Fibroblast of lung (primary cell): ENCODE measurements at regions not wholly inside any gene's neighbourhood (a gene's known extent, or its start where the extent isn't known, plus 50 kb on each side); places are given as distances from the start of the nearest gene placed in this dataset.

ENCODE experiments used
- DNase-seq, 2 donors: peaks; one replicate each; pipeline versions ENCODE4 v3.0.0 to v3.0.0-alpha.2; 2010; ENCODE audit warnings: low read depth in 2 of 2
- H2AFZ ChIP-seq: 2 replicates; pipeline ENCODE4 v1.5.1; 2012; ENCODE audit warnings: low read length, control low read depth, inconsistent platforms
- H3K27ac ChIP-seq: 2 replicates; pipeline ENCODE4 v1.5.1; 2011; ENCODE audit warnings: low read length, control low read depth; ENCODE audit not compliant: insufficient read depth
- H3K27me3 ChIP-seq: 2 replicates; pipeline ENCODE4 v1.5.1; 2011; ENCODE audit warnings: mild to moderate bottlenecking, low read length; ENCODE audit not compliant: control insufficient read depth, insufficient read depth
- H3K36me3 ChIP-seq: 2 replicates; pipeline ENCODE4 v1.5.1; 2011; ENCODE audit warnings: low read length; ENCODE audit not compliant: control insufficient read depth, insufficient read depth
- H3K4me1 ChIP-seq: 2 replicates; pipeline ENCODE4 v1.5.1; 2011; ENCODE audit warnings: low read length; ENCODE audit not compliant: control insufficient read depth, insufficient read depth; ENCODE audit errors: extremely low read depth
- H3K4me2 ChIP-seq: 2 replicates; pipeline ENCODE4 v1.5.1; 2011; ENCODE audit warnings: low read length, control low read depth; ENCODE audit not compliant: insufficient read depth; ENCODE audit errors: extremely low read depth
- H3K4me3 ChIP-seq, 4 experiments: fragments of 200-600 bp in 1 of 4; sonication (generic) in 1 of 4; replicated peaks in 1 of 4; 2 replicates each; pipeline ENCODE4 v1.5.1; 2011 to 2016; ENCODE audit warnings: low read length in 4 of 4, low read depth in 3 of 4, mild to moderate bottlenecking in 3 of 4, control low read depth in 2 of 4, inconsistent platforms in 1 of 4, mixed read lengths in 1 of 4; ENCODE audit not compliant: insufficient read depth in 1 of 4; ENCODE audit errors: control extremely low read depth in 1 of 4
- H3K79me2 ChIP-seq: 2 replicates; pipeline ENCODE4 v1.5.1; 2012; ENCODE audit warnings: mild to moderate bottlenecking, low read length, inconsistent platforms; ENCODE audit not compliant: control insufficient read depth, insufficient read depth
- H3K9ac ChIP-seq: 2 replicates; pipeline ENCODE4 v1.5.1; 2011; ENCODE audit warnings: mild to moderate bottlenecking, low read length, control low read depth; ENCODE audit not compliant: insufficient read depth
- H3K9me3 ChIP-seq: 2 replicates; pipeline ENCODE4 v1.5.1; 2012; ENCODE audit warnings: low read depth, low read length; ENCODE audit not compliant: control insufficient read depth, insufficient read depth
- H4K20me1 ChIP-seq: 2 replicates; pipeline ENCODE4 v1.5.1; 2011; ENCODE audit warnings: low read length; ENCODE audit not compliant: control insufficient read depth, insufficient read depth; ENCODE audit errors: extremely low read depth
- EZH2 ChIP-seq: IDR thresholded peaks from 2 replicates; pipeline ENCODE4 v1.5.1; 2012; ENCODE audit warnings: low read length, control low read depth, mild to moderate bottlenecking; ENCODE audit errors: missing control alignments
- TF ChIP-seq, protein P1 (sequence below), 2 donors: IDR thresholded peaks in 1 of 2; conservative IDR thresholded peaks in 1 of 2; 1 replicate in 1 of 2; 2 replicates in 1 of 2; pipeline ENCODE4 v1.5.1; 2011 to 2012; ENCODE audit warnings: low read length in 2 of 2, control low read depth in 1 of 2, inconsistent platforms in 1 of 2, low read depth in 1 of 2, mild to moderate bottlenecking in 1 of 2

DNA sequence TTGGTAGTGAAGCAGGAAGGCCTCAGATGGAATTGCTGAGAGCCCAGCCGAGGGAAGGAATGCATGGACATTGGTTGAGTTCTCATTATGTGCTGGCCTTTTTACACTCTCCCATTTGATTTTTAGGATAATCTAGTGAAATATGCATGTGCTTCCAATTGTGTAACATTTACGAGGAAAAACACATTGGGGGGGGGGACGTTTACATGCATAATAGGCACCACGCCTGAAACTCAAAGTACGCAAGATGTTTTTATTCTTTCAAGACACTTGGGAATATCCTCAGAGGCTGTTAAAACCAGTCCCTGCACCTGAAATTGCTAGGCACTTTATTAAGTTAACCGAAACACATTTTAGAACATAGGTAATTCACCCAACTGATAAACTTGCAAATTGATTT is 118.5 kb upstream of the CDH4 start:
- TF ChIP-seq, protein P1, sequence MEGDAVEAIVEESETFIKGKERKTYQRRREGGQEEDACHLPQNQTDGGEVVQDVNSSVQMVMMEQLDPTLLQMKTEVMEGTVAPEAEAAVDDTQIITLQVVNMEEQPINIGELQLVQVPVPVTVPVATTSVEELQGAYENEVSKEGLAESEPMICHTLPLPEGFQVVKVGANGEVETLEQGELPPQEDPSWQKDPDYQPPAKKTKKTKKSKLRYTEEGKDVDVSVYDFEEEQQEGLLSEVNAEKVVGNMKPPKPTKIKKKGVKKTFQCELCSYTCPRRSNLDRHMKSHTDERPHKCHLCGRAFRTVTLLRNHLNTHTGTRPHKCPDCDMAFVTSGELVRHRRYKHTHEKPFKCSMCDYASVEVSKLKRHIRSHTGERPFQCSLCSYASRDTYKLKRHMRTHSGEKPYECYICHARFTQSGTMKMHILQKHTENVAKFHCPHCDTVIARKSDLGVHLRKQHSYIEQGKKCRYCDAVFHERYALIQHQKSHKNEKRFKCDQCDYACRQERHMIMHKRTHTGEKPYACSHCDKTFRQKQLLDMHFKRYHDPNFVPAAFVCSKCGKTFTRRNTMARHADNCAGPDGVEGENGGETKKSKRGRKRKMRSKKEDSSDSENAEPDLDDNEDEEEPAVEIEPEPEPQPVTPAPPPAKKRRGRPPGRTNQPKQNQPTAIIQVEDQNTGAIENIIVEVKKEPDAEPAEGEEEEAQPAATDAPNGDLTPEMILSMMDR (conservative IDR thresholded peaks at IDR 0.05 in 1 of 2, IDR thresholded peaks at IDR 0.05 in 1 of 2; ENCODE audit: low read depth in 1 of 2, low read length in 2 of 2), result no peak
- no peak for TF ChIP-seq EZH2
- Histone ChIP-seq H3K4me3 (no peak overlapping the region), H2AFZ (no peak overlapping the region), H3K4me1 (no peaks in the 10 kb centered on the region), H3K79me2 (no peaks in the 10 kb centered on the region), H3K9ac (no peak overlapping the region), H4K20me1 (no peaks in the 10 kb centered on the region), H3K9me3 (no peaks in the 10 kb centered on the region), H3K27me3 (peaks cover 5% of the 10 kb centered on the region), H3K4me2 (no peak overlapping the region), H3K27ac (no peak overlapping the region), H3K36me3 (no peaks in the 10 kb centered on the region)
- DNase-seq, result no peak

DNA sequence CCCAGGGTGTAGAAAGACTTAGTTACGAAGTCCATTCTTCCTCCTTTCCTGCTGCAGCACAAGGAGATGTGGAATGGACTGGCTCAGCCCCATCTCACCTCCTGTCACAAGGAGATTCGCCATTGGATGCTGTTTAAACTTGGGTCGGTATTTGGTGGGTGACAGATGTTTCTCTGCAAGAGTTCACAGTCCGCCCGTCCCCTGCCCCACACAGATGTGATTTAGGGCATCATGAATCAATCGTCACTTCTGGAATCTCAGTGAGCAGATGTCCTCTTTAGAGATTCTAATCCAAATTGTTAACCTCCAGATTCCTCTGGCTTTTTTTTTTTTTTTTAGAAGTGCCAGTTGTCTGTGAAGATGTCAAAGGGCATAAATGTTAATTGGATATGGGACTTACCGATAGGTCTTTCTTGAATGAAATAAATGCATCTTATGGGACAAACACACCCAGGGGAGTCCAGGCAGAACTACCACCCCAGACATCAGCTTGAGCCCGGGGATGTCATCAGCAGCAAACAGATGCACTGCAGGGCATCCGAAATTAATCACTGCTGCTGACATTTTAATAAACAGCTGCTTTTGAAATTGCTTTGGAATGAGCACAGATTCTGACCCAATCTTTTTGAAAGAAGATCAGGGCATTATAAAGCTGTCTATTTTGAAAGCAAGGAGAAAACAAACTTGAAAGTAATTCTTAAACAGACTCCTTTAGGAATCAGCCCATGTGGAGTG is 117.6 kb upstream of the CDH4 start:
- Histone ChIP-seq H3K36me3 (no peaks in the 10 kb centered on the region), H3K4me1 (no peaks in the 10 kb centered on the region), H4K20me1 (no peaks in the 10 kb centered on the region), H3K9me3 (no peaks in the 10 kb centered on the region), H2AFZ (no peak overlapping the region), H3K4me3 (no peak overlapping the region), H3K27me3 (peaks cover 6% of the 10 kb centered on the region), H3K27ac (no peak overlapping the region), H3K9ac (no peak overlapping the region), H3K79me2 (no peaks in the 10 kb centered on the region), H3K4me2 (no peak overlapping the region)
- no peak for TF ChIP-seq EZH2
- TF ChIP-seq, protein P1 (conservative IDR thresholded peaks at IDR 0.05 in 1 of 2, IDR thresholded peaks at IDR 0.05 in 1 of 2; ENCODE audit: low read depth in 1 of 2, low read length in 2 of 2), result no peak
- DNase-seq, result no peak

DNA sequence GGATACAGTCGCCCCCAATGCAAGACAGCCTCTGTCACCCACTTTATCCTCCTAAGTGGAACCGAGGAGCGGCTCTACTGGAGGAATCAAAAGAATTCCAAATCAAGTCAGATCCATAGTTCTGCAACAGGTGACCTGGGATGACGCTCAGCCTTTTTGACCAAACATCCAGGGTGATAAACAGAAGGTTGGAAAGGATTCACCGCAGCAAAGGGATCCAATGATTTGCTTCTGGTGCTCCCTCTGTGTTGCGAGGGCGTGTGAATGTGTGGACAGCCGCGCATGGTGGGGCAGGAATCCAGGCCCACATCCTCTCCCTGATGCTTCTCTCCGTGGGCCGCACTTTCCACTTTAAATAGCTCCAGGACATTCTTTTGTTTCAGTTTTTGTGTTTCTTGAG is 116.8 kb upstream of the CDH4 start:
- no peak for TF ChIP-seq EZH2
- TF ChIP-seq, protein P1 (conservative IDR thresholded peaks at IDR 0.05 in 1 of 2, IDR thresholded peaks at IDR 0.05 in 1 of 2; ENCODE audit: low read depth in 1 of 2, low read length in 2 of 2), result no peak
- DNase-seq, result peak in 1 of 2 donors; percentile 6
- no peak overlapping the region for H3K27ac ChIP-seq
- no peaks in the 10 kb centered on the region for H4K20me1 ChIP-seq
- no peaks in the 10 kb centered on the region for H3K79me2 ChIP-seq
- no peak overlapping the region for H3K9ac ChIP-seq
- H3K4me2 ChIP-seq, result no peak overlapping the region
- H2AFZ ChIP-seq, result no peak overlapping the region
- no peak overlapping the region for H3K4me3 ChIP-seq
- H3K4me1 ChIP-seq, result no peaks in the 10 kb centered on the region
- H3K9me3 ChIP-seq, result no peaks in the 10 kb centered on the region
- no peaks in the 10 kb centered on the region for H3K36me3 ChIP-seq
- H3K27me3 ChIP-seq, result peaks cover 9% of the 10 kb centered on the region
